HG03571 (cell line): ENCODE measurements at regions not wholly inside any gene's neighbourhood (a gene's known extent, or its start where the extent isn't known, plus 50 kb on each side); places are given as distances from the start of the nearest gene placed in this dataset.
"Not testable (repeated sequence)": the region's sequence is repeated elsewhere in the genome, so short reads cannot be mapped to it uniquely, and the experiment has no call there.

Source experiments
- ATAC-seq: cut with Tn5 transposase; IDR thresholded peaks from one replicate; pipeline ENCODE4 v1.9.1; 2021; ENCODE audit not compliant: unreplicated experiment

DNA sequence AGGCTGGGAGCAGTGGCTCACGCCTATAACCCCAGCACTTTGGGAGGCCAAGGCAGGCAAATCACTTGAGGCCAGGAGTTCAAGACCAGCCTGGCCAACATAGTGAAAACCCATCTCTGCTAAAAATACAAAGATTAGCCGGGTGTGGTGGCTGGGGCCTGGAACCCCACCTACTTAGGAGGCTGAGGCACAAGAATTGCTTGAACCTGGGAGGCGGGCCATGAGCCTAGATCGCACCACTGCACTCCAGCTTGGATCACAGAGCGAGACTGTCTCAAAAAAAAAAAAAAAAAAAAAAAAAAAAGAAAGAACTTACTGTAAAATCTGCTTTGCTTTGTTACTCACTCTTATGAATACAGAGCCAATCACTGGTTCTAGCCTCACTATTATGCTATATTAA lies 166.4 kb upstream of the TMCC3 start:
- ATAC-seq: not testable (repeated sequence)

DNA sequence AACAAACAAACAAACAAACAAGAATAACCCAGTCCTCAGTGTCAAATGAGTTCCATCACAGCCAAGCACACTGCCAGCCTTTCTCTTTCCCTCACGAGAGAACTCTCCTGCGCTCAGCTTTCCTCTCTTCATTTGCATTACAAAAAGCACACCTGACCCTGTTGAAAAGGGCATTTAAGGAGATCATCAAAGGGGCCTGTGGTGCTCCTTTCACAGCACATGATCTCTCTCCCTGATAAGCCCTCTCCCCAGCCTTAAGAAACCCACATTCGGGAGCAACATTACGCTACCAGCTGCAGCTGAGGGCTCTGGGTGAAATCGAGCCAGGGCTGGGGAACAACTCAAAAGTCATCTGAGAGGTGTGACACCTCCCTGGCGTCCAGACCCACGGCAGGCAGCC lies 165.6 kb upstream of the TMCC3 start:
- ATAC-seq: no peak

DNA sequence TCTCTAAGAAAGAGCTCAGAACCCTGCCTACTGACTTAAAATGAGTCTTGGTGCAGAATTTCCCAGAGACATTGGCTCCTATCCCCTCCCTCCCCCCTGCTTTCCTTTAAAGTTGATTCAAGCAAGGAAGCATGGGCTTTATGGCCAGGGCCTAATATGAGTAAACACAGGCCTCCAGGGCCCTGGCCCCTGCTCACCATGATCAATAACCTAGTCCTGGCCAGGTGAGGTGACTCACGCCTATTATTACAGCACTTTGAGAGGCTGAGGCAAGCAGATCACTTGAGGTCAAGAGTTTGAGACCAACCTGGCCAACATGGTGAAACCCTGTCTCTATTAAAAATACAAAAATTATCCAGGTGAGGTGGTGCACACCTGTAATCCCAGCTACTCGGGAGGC lies 165.1 kb upstream of the TMCC3 start:
- ATAC-seq: no peak

DNA sequence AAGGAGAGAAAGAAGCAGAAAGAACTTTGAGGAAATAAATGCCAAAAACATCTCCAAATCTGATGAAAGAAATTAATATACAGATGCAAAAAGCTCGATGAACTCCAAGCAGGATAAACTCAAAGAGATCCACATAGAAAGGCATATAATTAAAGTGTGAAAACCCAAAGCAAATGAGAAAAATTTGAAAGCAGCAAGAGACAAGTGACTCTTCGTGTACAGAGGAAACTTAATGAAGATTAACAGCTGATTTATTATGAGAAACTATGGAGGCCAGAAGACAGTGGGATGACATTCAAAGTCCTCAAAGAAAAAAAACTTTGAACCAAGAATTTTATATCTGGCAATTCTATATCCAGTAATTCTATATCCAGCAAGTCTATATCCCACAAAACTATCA lies 163.0 kb upstream of the TMCC3 start:
- ATAC-seq: no peak

DNA sequence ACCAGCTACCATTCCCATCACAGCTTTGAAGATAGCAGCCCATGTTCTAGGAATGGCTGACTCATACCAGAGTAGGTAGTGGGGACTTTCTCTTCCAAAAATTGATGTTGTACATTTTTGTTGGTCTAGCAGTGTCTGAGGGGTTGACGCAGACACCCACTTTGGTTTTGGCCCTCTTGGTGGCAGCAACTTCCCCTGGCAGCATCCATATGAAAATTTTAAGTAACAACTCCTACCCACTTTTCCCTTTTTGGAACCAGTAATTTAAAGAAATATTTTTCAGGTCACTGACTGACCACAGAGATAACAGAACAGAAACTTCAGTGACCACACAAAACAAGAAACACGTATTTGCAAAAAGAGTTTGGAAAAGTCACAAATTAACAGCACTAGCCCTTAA lies 162.0 kb upstream of the TMCC3 start:
- no peak for ATAC-seq

DNA sequence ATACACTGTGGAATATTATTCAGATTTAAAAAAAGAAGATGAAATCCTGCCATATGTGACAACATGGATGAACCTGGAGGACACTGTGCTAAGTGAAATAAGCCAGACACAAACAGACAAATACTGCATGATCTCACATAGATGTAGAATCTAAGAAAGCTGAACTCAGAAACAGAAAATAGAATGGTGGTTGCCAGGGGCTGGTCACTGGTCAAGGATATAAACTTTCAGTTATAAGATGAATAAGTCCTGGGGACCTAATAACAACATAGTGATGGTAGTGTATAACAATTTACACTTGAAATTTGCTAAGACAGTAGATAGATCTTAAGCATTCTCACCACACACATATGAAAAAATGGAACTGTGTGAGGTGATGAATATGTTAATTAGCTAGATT lies 161.3 kb upstream of the TMCC3 start:
- no peak for ATAC-seq

DNA sequence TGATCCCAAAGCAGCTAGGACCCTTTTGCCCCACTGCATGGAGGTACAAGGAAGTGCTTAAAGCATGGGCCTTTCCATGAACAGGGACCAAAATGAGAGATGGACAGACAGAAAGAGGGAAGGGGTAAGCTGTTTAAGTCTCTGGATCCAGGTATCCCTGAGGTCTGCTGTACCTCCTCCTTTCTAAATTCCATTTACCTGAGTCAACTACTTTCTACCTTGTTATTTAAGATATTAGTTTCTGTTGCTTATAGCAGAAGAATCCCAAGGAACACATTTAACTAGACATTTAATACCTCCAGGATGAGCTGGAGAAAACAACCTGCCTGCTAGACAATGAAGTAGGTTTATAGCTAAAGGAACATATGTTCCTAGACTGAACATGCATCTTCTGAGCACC lies 157.6 kb upstream of the TMCC3 start:
- ATAC-seq: no peak

DNA sequence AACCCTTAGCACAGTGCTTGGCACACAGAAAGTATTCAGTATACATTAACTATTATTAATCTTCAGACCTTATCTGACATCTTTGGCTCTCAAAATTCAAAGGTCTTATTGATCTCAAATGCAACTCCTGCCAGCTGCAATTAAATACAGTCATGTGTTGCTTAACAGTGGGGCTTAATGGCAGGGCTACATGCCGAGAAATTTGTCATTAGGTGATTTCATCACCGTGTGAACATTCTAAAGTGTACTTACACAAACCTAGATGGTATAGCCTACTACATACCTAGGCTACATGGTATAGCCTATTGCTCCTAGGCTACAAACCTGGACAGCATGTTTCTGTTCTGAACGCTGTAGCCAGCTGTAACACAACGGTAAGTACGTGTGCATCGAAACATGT lies 156.3 kb upstream of the TMCC3 start:
- no peak for ATAC-seq

DNA sequence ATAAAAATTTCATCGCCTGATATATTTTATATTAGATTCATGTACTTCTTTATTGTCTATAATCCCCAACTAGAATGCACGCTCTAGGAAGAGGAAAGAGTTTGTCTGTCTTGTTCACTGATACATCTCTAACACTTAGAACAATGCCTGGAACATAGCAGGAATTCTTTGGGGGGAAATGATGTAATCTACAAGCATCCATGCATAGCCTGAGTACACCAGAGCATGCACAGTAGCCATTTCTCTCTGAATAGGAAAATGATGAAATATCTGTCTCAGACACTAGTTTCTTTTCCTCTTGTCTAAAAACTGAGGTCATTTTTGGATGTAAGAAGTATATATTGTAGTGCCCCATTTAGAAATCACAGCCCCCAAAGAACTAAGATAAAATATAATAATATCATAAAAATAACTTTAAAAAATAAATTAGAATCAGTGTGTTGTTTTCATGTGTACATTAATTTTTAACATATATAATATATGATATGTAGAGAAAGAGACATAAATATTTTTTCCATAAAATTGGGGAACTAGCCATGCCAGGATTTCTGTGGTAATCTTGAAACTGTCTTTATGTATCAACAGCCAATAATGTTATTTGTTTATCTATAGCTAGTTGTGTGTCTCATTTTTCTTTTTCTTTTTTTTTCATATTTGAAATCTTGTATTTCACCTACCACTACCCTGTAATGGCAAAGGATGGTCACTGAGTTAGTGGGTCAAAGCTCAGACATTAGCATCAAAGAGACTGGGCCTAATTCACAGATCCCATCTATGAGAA lies 155.6 kb upstream of the TMCC3 start:
- ATAC-seq: no peak

DNA sequence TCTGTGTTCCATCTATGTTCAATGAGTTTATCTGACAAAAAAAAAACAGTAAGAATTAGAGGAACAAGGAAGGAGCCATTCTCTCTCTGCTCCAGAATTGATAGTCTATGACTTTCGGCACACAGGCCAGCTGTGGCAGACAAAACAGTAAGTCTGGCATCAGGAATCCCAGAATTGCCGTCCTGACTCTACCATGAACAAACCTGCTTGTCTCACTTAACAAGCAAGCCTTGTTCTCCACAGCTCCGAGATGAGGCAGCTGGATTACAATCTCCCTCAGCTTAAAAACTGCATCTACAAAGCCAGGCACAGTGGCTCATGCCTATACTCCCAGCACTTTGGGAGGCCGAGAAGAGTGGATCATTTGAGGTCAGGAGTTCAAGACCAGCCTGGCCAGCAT lies 153.6 kb upstream of the TMCC3 start:
- no peak for ATAC-seq

DNA sequence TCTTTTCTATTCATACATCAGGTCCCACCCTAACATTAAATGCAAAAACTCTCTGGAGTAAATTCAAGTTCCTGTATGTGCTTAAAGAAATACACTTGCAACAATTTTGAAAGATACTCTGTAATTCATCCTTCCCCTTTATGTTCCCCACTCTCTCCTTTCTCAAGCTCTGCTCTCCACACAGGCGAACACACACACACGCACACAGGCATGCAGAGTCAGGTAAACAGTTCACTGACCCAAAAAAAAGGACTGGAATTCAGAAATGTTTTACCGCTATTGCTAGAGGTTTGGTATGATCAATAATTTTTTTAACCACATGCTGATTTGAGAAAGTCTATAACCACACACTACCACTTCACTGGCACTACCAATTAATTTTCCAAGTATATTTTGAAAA lies 152.4 kb upstream of the TMCC3 start:
- ATAC-seq: no peak

DNA sequence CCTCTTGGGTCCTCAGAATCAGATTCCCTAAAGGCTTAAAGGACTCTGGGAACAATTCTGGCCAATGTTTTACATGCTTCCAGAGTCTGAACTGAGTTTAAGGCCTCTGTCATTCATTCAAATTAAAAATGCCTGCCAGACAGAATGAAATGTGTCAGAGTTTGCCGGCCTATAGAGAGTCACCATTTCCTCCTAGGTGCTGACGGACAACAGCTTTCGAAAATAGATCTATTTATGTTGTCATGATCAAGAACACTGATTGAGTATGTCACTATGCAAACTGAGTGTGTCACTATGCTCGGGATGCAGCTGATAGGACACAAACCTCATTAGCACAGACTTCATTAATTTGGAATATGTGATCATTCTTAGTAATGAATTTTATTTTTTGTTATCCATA lies 151.4 kb upstream of the TMCC3 start:
- no peak for ATAC-seq

DNA sequence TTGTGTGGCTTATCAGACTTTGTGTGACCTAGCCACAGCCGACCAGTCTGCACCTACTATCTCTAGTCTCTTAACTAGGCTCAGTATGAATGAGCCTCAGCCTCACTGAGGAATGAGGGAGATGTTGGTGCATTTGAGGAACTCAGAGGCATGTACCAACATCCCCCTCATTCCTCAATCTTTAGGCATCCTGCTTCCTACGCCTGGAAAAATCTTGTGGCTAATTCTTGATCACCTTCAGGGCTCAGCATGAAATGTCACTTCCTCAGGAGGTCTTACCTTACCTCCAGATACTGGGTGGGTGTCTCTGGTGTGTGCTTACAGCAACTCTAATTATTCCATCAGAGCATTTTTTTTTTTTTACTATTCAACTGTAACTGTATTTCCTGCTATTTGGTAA lies 148.8 kb upstream of the TMCC3 start:
- ATAC-seq: no peak

DNA sequence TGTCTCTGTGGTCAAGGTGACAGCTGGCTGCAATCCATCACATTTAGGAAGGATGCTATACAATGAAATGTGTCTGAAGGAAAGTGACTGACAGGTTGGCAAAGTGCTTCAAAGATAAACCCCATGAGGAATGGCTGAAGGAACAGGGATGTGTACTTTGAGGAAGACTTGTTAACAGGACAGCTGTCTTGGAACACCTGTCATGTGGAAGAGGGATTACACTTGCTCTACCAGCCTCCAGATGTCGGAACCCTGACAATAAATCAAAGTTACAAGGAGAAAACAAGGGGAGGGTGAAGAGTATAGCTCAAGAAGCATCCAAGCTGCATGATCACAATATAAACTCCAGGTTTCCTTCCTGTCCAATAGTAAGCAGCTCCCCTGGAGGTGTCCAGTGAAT lies 147.8 kb upstream of the TMCC3 start:
- no peak for ATAC-seq

DNA sequence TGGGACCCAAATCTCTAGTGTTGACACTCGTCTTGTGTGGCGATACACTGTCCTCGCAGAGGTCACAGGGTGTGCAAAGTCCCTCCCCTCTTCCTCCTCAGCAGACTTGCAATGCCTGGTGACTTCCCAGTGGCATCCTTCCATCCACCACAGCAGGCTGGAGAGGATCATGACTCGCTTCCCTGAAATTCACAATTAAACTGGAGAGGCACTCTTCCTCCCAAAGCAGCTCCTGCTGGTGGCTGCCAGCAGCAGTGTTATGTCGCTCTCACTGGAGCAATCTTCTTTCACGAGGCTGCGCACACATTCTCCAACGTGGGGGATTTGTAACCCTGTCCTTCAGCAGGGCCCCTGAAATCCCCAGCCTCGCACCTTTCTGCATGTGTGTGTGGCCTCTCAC lies 145.2 kb upstream of the TMCC3 start:
- no peak for ATAC-seq

DNA sequence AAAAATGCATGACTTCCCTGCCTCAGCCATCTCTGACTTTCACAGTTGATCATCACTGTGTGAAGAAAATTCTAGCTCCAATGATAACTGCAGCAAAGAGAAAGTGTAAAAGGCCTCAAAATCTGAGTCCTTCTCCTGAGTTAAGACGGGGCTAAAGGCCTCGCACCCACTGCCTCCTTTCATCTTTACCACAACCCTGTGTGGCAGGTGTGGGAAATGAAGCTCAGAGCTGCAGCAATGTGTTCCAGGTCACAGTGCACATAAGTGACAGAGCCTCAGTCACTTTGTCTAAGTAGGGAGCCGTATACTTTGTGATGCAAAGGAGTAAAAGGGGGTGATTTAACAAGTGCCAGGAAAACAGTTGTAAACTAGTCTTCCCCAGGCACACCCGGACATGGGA lies 144.7 kb upstream of the TMCC3 start:
- no peak for ATAC-seq

DNA sequence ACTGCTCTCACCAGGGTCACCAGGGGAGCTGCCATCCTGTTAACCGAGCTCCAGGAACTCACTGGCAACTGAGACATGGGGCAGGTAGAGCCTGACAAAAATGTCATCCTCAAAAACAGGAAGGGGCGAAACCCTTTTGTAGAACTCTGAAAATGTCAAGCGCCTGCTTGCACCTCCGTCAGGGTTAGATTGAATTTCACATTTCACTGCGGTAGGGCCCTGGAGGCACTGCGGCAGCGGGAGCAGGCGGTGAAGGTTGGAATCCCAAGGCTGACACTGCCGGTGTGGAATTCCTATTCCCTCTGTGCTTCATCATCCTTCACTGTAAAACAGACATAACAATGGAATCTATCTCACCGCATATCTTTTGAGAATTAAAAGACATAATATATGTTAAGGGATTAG lies 142.8 kb upstream of the TMCC3 start:
- ATAC-seq: no peak

DNA sequence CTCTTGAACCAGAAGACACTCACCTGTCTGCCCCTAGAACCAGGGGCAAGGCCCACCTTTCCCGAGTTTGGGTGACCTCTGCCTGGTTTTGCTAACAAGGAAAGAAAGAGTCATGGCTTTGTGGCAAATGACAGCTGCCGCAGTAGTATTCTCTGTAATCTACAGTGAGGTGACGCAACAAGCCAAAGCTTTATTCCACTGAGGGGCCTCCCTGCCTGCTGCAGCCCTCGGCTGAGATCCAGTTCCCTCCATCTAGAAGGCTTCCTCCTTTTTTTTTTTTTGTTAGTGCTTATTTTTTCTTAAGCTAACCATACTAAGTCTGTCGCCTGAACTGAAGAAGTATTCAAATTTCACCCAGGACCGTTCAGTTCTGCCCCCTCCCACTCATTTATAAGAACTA lies 142.3 kb upstream of the TMCC3 start:
- no peak for ATAC-seq

DNA sequence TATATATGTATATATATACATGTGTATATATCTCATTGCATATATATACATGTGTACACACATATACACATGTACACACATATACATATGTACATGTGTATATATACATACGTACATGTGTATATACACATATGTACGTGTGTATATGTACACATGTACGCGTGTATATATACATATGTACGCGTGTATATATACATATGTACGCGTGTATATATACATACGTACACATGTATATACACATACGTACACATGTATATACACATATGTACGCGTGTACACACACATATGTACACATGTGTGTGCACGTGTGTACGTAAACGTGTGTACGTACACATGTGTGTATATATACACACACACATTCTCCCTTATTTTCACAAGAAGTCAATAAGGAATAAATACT lies 141.6 kb upstream of the TMCC3 start:
- no peak for ATAC-seq

DNA sequence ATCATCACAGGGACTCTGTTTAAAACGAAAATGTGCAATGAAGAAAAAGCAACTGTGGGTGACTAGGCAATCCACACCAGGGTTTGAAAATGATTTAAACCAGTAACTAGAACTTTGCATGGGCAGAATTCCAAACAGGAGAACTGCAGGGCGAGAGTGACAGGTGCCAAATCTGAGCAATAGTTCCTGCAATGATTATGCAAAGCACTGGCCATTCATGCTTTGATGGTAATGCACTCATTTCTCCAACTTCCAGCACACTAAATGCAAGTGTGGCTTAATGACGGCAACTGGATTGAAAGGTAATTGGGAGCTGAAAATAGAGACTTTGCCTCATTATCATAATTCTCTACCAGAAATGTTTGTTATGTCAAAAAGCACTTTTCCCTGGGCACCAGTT lies 140.5 kb upstream of the TMCC3 start:
- no peak for ATAC-seq

DNA sequence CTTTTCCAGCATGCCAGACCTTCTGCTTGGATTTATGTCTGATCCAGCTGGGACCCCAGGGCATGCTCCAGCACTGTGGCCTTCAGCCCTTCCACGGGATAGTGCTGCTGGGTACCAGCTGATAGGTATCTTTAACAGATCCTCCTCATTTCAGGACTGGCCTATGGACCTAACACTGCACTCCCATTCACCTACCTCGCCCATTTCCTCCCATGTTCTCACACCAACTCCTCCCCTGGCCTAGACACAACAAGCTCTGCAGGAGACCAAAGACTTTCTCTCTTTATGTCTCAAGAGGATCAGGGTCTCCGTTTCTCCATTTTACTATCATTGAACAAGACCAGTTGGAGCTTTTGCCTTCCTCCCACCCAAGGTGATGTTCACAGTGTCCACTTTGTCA lies 140.0 kb upstream of the TMCC3 start:
- ATAC-seq: no peak

DNA sequence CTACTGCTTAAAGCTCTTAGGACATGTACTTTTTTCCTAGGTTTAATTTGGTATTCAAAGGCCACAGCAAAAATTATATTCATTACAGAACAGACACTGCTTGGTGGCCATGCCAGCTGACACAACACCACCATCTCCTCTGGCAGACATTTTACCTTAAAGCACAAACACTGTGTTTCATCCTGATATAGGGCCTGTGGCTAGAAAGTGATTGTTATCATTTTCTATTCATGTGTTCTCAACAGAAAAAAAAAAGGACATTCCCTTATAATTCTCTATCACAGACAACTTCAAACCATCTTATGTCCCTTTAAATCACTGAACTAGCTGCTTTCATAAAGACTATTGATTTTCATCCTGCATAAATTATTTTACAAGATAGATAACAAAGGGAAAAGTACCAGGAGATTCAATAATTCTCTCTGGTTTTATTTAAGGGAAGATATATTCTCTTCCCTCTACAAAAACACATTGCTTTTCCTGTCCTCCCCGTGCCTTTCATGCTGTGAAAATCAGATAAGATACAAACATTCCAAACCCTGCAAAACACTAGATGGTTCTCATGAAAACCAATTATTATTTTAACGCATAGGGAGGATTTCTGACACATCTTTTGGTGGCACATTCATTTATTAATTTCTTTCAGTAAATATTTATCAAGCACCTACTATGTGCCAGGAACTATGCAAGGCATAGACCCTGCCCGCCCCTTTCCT lies 139.3 kb upstream of the TMCC3 start:
- ATAC-seq: no peak

DNA sequence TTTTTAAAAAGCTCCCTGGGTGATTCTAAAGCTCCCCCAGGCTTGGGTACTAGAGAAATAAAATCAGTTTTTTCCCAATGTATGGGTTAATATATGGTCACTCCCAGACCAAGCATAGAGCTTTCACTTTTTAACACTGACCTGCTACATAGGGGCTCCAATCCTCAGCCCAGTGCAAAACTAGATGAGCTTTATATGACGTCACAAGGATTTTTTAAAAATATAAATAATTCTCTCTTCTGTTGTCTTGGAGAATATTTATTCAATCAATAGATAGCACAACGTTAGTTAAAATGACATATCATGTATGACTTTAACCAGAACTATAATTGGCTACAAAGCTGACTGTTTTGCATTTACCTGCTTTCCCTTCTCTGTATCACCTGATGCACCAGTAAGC lies 137.9 kb upstream of the TMCC3 start:
- no peak for ATAC-seq
